Peyer's patch (tissue), 4 donors: ENCODE measurements at regions not wholly inside any gene's neighbourhood (a gene's known extent, or its start where the extent isn't known, plus 50 kb on each side); places are given as distances from the start of the nearest gene placed in this dataset.

ENCODE experiments used
- POLR2A ChIP-seq, 2 donors: fragments of 450-650 bp; IDR thresholded peaks; one replicate each; pipeline ENCODE4 v1.5.1; 2017; ENCODE audit warnings: antibody characterized with exemption in 2 of 2, mild to moderate bottlenecking in 2 of 2, moderate library complexity in 2 of 2
- TF ChIP-seq, protein P1 (sequence below), 6 experiments: fragments of 450-650 bp in 4 of 6; fragments of 200-600 bp in 2 of 6; sonication (generic) in 1 of 6; IDR thresholded peaks; one replicate each; pipeline ENCODE4 v1.5.1; 2017 to 2019; ENCODE audit warnings: antibody characterized with exemption in 6 of 6, mild to moderate bottlenecking in 3 of 6, moderate library complexity in 1 of 6

DNA sequence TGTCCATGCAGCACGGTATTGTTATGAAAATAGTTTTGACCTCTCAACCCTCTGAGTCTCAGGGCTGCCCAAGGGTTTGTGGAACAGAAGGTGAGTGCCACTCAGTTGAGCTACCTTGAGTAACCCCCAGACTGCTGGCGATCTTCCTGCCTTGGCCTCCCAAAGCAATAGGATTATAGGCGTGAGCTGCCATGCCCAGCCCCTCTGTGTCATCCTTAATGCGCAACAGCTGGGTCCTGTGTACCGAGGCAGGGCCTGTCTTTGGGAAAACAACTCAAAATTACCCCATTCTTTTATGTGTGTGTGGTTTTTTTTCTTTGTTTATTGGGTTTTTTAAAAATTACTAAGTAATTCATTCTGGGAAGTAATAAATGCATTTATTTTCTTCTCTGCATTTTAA is 78.3 kb upstream of the TPM1 start:
- no peak for TF ChIP-seq POLR2A (IDR thresholded peaks at IDR 0.05)
- TF ChIP-seq, protein P1, sequence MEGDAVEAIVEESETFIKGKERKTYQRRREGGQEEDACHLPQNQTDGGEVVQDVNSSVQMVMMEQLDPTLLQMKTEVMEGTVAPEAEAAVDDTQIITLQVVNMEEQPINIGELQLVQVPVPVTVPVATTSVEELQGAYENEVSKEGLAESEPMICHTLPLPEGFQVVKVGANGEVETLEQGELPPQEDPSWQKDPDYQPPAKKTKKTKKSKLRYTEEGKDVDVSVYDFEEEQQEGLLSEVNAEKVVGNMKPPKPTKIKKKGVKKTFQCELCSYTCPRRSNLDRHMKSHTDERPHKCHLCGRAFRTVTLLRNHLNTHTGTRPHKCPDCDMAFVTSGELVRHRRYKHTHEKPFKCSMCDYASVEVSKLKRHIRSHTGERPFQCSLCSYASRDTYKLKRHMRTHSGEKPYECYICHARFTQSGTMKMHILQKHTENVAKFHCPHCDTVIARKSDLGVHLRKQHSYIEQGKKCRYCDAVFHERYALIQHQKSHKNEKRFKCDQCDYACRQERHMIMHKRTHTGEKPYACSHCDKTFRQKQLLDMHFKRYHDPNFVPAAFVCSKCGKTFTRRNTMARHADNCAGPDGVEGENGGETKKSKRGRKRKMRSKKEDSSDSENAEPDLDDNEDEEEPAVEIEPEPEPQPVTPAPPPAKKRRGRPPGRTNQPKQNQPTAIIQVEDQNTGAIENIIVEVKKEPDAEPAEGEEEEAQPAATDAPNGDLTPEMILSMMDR (IDR thresholded peaks at IDR 0.05) = no peak
